ENCODE measurements at regions not wholly inside any gene's neighbourhood (a gene's known extent, or its start where the extent isn't known, plus 50 kb on each side); places are given as distances from the start of the nearest gene placed in this dataset.

- peaks cover 2 to 7% (median 3%) of the 10 kb centered on the region in 3 donors for H3K4me1 Mint-ChIP-seq
- H3K4me3 Mint-ChIP-seq, result no peak overlapping the region
- no peak overlapping the region for H3K27ac ChIP-seq (ENCODE audit: low read length)
- peaks cover 0 to 5% of the 10 kb centered on the region in 2 experiments for H3K27me3 ChIP-seq (replicated peaks in 1 of 2; ENCODE audit: control insufficient read depth in 2 of 2, extremely low read depth in 1 of 2, insufficient read depth in 2 of 2, low read length in 1 of 2)
- no peaks in the 10 kb centered on the region for H3K36me3 Mint-ChIP-seq
- no peak for ATAC-seq (replicated peaks in 1 of 4)
- peaks cover 0 to 18% of the 10 kb centered on the region in 2 experiments for H3K4me1 ChIP-seq (ENCODE audit: control insufficient read depth in 1 of 2, extremely low read depth in 1 of 2, insufficient read depth in 2 of 2, low read length in 2 of 2)
- H3K36me3 ChIP-seq (ENCODE audit: control insufficient read depth in 2 of 2, extremely low read depth in 1 of 2, insufficient read depth in 1 of 2, low read length in 1 of 2), result no peaks in the 10 kb centered on the region
- ChIA-PET CTCF (no interaction called here), POLR2A (no interaction called here)
- H3K9me3 Mint-ChIP-seq, result no peaks in the 10 kb centered on the region
- 25% methylated on average over 1 of the region's 3 CpGs for WGBS (ENCODE audit: insufficient coverage)
- no peaks in the 10 kb centered on the region for H3K9me3 ChIP-seq
- H3K27me3 Mint-ChIP-seq, result no peaks in the 10 kb centered on the region
- H3K4me3 ChIP-seq (ENCODE audit: control insufficient read depth in 1 of 2, extremely low read depth in 1 of 2, low read length in 1 of 2), result no peak overlapping the region
- H3K27ac Mint-ChIP-seq, result no peak overlapping the region
- no peak for DNase-seq
Observed at GRCh38 chr17:34847938-34848337, 113.3 kb downstream of the CCT6B start.

DNA sequence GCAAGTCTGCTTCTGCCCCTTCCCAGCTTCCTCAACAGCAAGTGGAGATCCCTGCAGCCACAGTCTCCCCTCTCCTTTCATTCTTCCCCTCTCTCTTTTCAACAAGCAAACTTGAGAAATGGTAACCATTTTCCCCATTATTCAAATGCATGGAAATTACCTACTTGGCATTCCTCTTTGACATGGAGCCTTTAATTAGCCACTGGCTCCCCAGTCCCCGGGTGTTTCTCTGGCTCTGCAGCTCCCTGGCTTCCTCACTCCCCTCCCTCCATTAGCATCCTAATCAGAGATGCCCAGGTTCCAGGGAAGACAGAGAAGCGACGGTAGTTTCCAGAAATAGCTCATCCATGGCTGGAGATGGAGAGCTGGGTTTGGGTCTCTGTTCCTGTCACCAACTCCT, 116.0 kb downstream of the CCT6B start:
- no peaks in the 10 kb centered on the region for H3K9me3 ChIP-seq
- Mint-ChIP-seq H3K9me3 (no peaks in the 10 kb centered on the region), H3K27me3 (no peaks in the 10 kb centered on the region), H3K4me1 (peaks cover 7 to 16% (median 15%) of the 10 kb centered on the region in 3 donors), H3K4me3 (no peak overlapping the region), H3K36me3 (no peaks in the 10 kb centered on the region), H3K27ac (no peak overlapping the region)
- no peak overlapping the region for H3K4me3 ChIP-seq (ENCODE audit: control insufficient read depth in 1 of 2, extremely low read depth in 1 of 2, low read length in 1 of 2)
- H3K36me3 ChIP-seq (ENCODE audit: control insufficient read depth in 2 of 2, extremely low read depth in 1 of 2, insufficient read depth in 1 of 2, low read length in 1 of 2), result no peaks in the 10 kb centered on the region
- DNase-seq (no peak), ATAC-seq (replicated peaks in 1 of 4) (no peak)
- H3K27me3 ChIP-seq (replicated peaks in 1 of 2; ENCODE audit: control insufficient read depth in 2 of 2, extremely low read depth in 1 of 2, insufficient read depth in 2 of 2, low read length in 1 of 2), result no peaks in the 10 kb centered on the region
- POLR2A ChIA-PET, result interaction anchor here in 1 of 2 donors (0.6 kb wide), 1 partner anchor 278 kb away, joined by 9 read pairs; no protein-coding TSS in a partner anchor
- CTCF ChIA-PET, result no interaction called here
- no peak overlapping the region for H3K27ac ChIP-seq (ENCODE audit: low read length)
- 94% methylated on average over 3 of the region's 3 CpGs for WGBS (ENCODE audit: insufficient coverage)
- peaks cover 0 to 44% of the 10 kb centered on the region in 2 experiments for H3K4me1 ChIP-seq (ENCODE audit: control insufficient read depth in 1 of 2, extremely low read depth in 1 of 2, insufficient read depth in 2 of 2, low read length in 2 of 2)

DNA sequence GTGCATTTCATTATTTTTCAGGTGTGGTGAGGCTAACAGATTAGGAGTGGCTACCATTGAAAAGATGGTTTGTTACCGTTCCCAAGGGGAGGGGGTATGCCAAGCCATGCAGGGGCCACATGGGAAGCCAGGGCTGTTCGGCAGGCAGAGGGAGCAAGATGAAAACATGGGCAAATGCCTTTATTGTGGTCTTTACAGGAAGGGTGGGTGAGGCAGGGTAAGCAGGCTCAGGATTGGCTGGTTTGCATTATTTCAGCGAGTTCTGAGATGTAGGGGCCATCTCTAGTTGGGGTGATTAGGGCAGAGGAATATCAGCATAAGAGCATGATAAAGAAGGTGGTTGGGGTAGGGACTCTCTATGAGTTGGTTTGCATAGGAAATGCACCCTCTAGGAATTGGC, 117.6 kb downstream of the CCT6B start:
- Histone ChIP-seq H3K4me1 (ENCODE audit: control insufficient read depth in 1 of 2, extremely low read depth in 1 of 2, insufficient read depth in 2 of 2, low read length in 2 of 2) (peaks cover 0 to 48% of the 10 kb centered on the region in 2 experiments), H3K27me3 (replicated peaks in 1 of 2; ENCODE audit: control insufficient read depth in 2 of 2, extremely low read depth in 1 of 2, insufficient read depth in 2 of 2, low read length in 1 of 2) (no peaks in the 10 kb centered on the region), H3K36me3 (ENCODE audit: control insufficient read depth in 2 of 2, extremely low read depth in 1 of 2, insufficient read depth in 1 of 2, low read length in 1 of 2) (no peaks in the 10 kb centered on the region), H3K9me3 (no peaks in the 10 kb centered on the region), H3K27ac (ENCODE audit: low read length) (no peak overlapping the region), H3K4me3 (ENCODE audit: control insufficient read depth in 1 of 2, extremely low read depth in 1 of 2, low read length in 1 of 2) (no peak overlapping the region)
- peak in 3 of 35 experiments; percentile 7 to 9 (median 8) for DNase-seq
- Mint-ChIP-seq H3K36me3 (no peaks in the 10 kb centered on the region), H3K27ac (no peak overlapping the region), H3K4me3 (no peak overlapping the region), H3K9me3 (no peaks in the 10 kb centered on the region), H3K27me3 (no peaks in the 10 kb centered on the region), H3K4me1 (peaks cover 0 to 25% (median 24%) of the 10 kb centered on the region in 3 donors)
- POLR2A ChIA-PET, result no interaction called here
- CTCF ChIA-PET, result no interaction called here
- peak in 3 of 4 experiments; percentile 44 to 64 (median 56) for ATAC-seq (replicated peaks in 1 of 4)
- 3% methylated on average over 3 of the region's 3 CpGs for WGBS (ENCODE audit: insufficient coverage)

DNA sequence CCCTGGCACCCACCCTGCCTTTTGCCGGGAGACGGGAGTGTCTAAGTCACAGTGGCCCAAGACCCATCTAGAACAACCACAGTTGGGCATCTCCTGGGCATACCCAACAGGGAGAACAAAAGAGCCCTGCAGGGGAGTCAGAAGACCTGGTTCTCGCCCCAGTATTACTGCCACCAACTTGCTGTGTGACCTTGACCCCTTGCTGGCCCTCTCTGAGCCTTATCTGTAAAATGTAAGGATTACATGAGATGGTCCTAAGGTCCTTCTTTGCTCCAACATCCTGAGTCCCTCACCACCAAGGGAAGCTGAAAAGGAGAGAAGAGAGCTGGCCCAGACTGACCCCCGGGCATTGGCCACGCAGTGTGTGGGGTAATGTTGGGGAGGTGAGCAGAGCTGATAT, 119.0 kb downstream of the CCT6B start:
- Mint-ChIP-seq H3K27ac (peak overlapping the region in 1 of 2 donors; percentile 84), H3K9me3 (no peaks in the 10 kb centered on the region)
- CTCF ChIA-PET, result no interaction called here

GRCh38 chr17:34841467-34841866, 119.8 kb downstream of the CCT6B start:
- H3K4me1 ChIP-seq (ENCODE audit: control insufficient read depth in 1 of 2, extremely low read depth in 1 of 2, insufficient read depth in 2 of 2, low read length in 2 of 2), result peaks cover 0 to 48% of the 10 kb centered on the region in 2 experiments
- ChIA-PET POLR2A (no interaction called here), CTCF (no interaction called here)
- no peaks in the 10 kb centered on the region for H3K36me3 ChIP-seq (ENCODE audit: control insufficient read depth in 2 of 2, extremely low read depth in 1 of 2, insufficient read depth in 1 of 2, low read length in 1 of 2)
- H3K4me3 Mint-ChIP-seq, result peak overlapping the region in 1 of 3 donors; percentile 68
- no peaks in the 10 kb centered on the region for H3K36me3 Mint-ChIP-seq
- H3K4me3 ChIP-seq (ENCODE audit: control insufficient read depth in 1 of 2, extremely low read depth in 1 of 2, low read length in 1 of 2), result no peak overlapping the region
- H3K9me3 Mint-ChIP-seq, result no peaks in the 10 kb centered on the region
- DNase-seq, result no peak
- ATAC-seq (replicated peaks in 1 of 4), result no peak
- no peaks in the 10 kb centered on the region for H3K9me3 ChIP-seq
- H3K27me3 Mint-ChIP-seq, result peaks cover 0 to 6% of the 10 kb centered on the region in 2 donors
- H3K27ac Mint-ChIP-seq, result peak overlapping the region; percentile 80 to 88
- peaks cover 0 to 25% (median 22%) of the 10 kb centered on the region in 3 donors for H3K4me1 Mint-ChIP-seq
- 100% methylated on average over 1 of the region's 1 CpG for WGBS (ENCODE audit: insufficient coverage)
- H3K27me3 ChIP-seq (replicated peaks in 1 of 2; ENCODE audit: control insufficient read depth in 2 of 2, extremely low read depth in 1 of 2, insufficient read depth in 2 of 2, low read length in 1 of 2), result no peaks in the 10 kb centered on the region
- peak overlapping the region; percentile 55 for H3K27ac ChIP-seq (ENCODE audit: low read length)

More for the DNA sequence above, 119.0 kb downstream of the CCT6B start:
- peaks cover 0 to 48% of the 10 kb centered on the region in 2 experiments for H3K4me1 ChIP-seq (ENCODE audit: control insufficient read depth in 1 of 2, extremely low read depth in 1 of 2, insufficient read depth in 2 of 2, low read length in 2 of 2)
- no peaks in the 10 kb centered on the region for H3K36me3 Mint-ChIP-seq
- H3K4me1 Mint-ChIP-seq, result peaks cover 0 to 25% (median 22%) of the 10 kb centered on the region in 3 donors
- no peaks in the 10 kb centered on the region for H3K27me3 ChIP-seq (replicated peaks in 1 of 2; ENCODE audit: control insufficient read depth in 2 of 2, extremely low read depth in 1 of 2, insufficient read depth in 2 of 2, low read length in 1 of 2)
- no peak overlapping the region for H3K4me3 Mint-ChIP-seq
- H3K9me3 ChIP-seq, result no peaks in the 10 kb centered on the region
- H3K27me3 Mint-ChIP-seq, result peaks cover 0 to 2% of the 10 kb centered on the region in 2 donors
- POLR2A ChIA-PET, result no interaction called here
- H3K4me3 ChIP-seq (ENCODE audit: control insufficient read depth in 1 of 2, extremely low read depth in 1 of 2, low read length in 1 of 2), result no peak overlapping the region
- WGBS (ENCODE audit: insufficient coverage), result 100% methylated on average over 1 of the region's 5 CpGs
- no peaks in the 10 kb centered on the region for H3K36me3 ChIP-seq (ENCODE audit: control insufficient read depth in 2 of 2, extremely low read depth in 1 of 2, insufficient read depth in 1 of 2, low read length in 1 of 2)
- no peak for DNase-seq
- no peak for ATAC-seq (replicated peaks in 1 of 4)
- H3K27ac ChIP-seq (ENCODE audit: low read length), result no peak overlapping the region

DNA sequence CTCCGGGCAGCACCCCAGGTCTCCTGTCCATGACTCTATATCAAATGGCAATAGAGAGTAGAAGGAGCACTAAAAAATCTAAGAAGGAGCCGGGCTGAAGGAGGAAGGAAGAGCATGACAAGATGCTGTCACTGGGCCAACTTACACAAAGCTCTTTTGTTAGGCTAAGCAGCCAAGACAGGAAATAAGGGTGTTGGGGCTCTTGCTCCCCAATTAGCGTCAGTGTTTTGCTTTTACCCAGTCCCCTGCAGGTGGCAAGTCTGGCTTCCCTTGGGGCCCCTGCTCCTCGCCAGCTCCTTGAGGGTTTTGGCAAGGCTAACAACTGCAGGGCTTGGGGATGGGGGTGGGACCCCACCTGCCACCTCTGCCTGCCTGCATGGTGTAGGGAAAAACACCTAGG, 120.5 kb downstream of the CCT6B start:
- Mint-ChIP-seq H3K27ac (peak overlapping the region; percentile 80 to 88), H3K9me3 (no peaks in the 10 kb centered on the region), H3K36me3 (no peaks in the 10 kb centered on the region), H3K4me3 (peak overlapping the region in 1 of 3 donors; percentile 68), H3K4me1 (peaks cover 0 to 25% (median 22%) of the 10 kb centered on the region in 3 donors), H3K27me3 (peaks cover 0 to 10% of the 10 kb centered on the region in 2 donors)
- ChIA-PET CTCF (interaction anchor here in 1 of 2 donors (0.6 kb wide), 1 partner anchor 10 kb away, joined by 3 read pairs; no protein-coding TSS in a partner anchor), POLR2A (no interaction called here)
- H3K4me1 ChIP-seq (ENCODE audit: control insufficient read depth in 1 of 2, extremely low read depth in 1 of 2, insufficient read depth in 2 of 2, low read length in 2 of 2), result peaks cover 0 to 48% of the 10 kb centered on the region in 2 experiments
- ATAC-seq (replicated peaks in 1 of 4), result peak; percentile 76 to 90 (median 80)
- no peaks in the 10 kb centered on the region for H3K36me3 ChIP-seq (ENCODE audit: control insufficient read depth in 2 of 2, extremely low read depth in 1 of 2, insufficient read depth in 1 of 2, low read length in 1 of 2)
- DNase-seq, result peak in 31 of 35 experiments; percentile 2 to 50 (median 16)
- H3K27me3 ChIP-seq (replicated peaks in 1 of 2; ENCODE audit: control insufficient read depth in 2 of 2, extremely low read depth in 1 of 2, insufficient read depth in 2 of 2, low read length in 1 of 2), result peaks cover 0 to 2% of the 10 kb centered on the region in 2 experiments
- no peaks in the 10 kb centered on the region for H3K9me3 ChIP-seq
- H3K4me3 ChIP-seq (ENCODE audit: control insufficient read depth in 1 of 2, extremely low read depth in 1 of 2, low read length in 1 of 2), result no peak overlapping the region
- 0% methylated on average over 1 of the region's 4 CpGs for WGBS (ENCODE audit: insufficient coverage)
- H3K27ac ChIP-seq (ENCODE audit: low read length), result peak overlapping the region; percentile 55
